AML-193 (cell line): ENCODE measurements at regions not wholly inside any gene's neighbourhood (a gene's known extent, or its start where the extent isn't known, plus 50 kb on each side); places are given as distances from the start of the nearest gene placed in this dataset.
"Not testable (repeated sequence)": the region's sequence is repeated elsewhere in the genome, so short reads cannot be mapped to it uniquely, and the experiment has no call there.

ENCODE experiments used
- DNase-seq, 2 experiments: peaks; one replicate each; lab custom pipeline; 2025; lab: John Stamatoyannopoulos, UW

DNA sequence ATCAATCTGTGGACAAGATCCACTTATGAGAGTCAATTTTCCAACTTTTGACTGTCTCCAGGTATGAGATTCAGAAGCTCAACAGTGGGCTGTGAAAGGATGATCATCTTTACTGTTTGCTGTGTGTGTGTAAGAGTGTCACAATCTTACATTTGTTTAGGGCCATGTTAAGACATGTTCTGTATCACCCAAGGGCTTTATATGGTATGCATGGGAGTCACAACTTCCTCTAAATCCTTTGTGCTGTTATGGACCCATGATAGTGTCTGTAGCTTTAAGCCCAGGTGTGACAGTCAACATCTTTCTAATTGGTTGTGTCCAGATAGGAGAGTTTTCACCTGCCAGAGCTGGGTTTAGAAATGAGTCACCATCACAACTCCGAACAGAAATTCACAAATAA is 70.2 kb downstream of the ZNF726 start:
- DNase-seq: not testable (repeated sequence)

DNA sequence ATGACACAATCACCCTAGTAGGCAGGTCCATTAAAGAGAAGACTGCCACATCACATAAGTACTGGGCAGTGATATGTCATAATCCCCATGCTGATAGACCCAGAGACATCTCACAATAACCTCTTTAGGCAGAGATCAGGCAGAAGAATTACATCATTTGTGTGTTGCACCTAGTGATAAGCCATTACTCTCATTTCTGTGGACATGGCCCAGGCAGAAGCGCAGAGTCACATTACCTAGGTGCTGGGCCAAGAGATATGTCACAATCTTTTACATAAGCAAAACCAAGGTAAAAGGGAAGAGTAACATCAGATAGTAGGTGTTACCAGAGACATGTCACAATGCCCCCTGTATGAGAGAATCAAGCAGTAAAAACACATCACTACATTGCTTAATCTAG is 71.9 kb downstream of the ZNF726 start:
- DNase-seq: no peak

GRCh38 chr19:23991170-23991569 is 76.5 kb downstream of the ZNF726 start:
- no peak for DNase-seq

- no peak for DNase-seq
These were observed 77.7 kb downstream of the ZNF726 start for GRCh38 chr19:23992348-23992747.

GRCh38 chr19:23993440-23993839 is 78.8 kb downstream of the ZNF726 start:
- DNase-seq: no peak

DNA sequence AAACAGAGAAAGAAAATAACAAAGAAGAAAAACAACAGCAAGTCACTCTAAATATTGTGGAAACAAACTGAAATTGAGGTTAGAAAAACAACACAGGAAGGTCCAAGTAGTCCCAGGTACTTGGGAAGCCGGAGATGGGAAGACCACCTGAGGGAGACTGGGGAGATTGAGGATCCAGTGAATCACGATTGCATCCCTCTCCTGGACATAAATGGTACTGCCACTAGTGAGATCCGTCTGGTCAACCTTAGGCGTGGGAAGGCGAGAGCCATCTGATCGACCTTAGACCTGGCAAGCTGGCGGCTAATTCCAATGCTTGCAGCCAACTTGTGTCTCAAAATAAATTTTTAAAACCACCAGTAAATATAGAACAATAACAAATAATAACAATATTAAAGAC is 81.9 kb downstream of the ZNF726 start:
- DNase-seq: peak in 1 of 2 experiments; percentile 2

- DNase-seq: no peak
These were observed 83.9 kb downstream of the ZNF726 start for GRCh38 chr19:23998568-23998967.

- DNase-seq: no peak
These were observed 85.3 kb downstream of the ZNF726 start for GRCh38 chr19:23999821-24000610.

- no peak for DNase-seq
These were observed 86.0 kb downstream of the ZNF726 start for GRCh38 chr19:24000656-24001055.

DNA sequence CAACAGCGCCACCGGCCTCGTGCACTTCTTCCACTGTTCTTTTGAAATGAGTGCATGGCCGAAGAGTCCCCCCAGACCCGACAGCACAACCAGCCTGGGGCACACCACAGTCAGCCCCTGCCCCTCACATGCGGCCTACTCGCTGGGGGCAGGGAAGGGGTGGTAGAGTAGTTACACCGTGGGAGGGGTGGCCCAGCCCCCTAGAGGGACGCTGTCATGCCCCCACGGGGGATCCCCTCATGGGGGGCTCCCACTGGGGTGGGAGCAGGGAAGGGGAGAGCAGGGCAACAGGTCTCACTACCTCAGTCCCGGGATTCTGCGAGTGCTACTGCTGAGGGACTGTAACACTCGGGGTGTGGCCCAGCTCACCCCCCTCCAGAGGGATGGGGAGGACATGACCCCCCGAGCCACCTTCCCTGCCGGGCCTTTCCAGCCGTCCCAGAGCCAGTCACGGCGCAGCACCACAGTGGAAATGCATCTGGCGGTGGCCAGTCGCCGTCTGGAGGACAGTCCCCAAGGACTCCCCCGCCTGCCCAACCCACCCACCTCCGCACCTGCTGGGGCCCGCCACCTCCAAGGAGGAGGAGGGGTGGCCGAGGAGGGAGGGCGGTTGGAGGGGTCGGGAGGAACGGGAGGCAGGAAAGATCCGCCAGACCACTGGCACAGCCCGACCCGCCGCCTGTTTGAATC is 84.6 kb upstream of the ZNF254 start:
- no peak for DNase-seq

- DNase-seq: no peak
These were observed 83.5 kb upstream of the ZNF254 start for GRCh38 chr19:24003537-24003936.

- DNase-seq: no peak
These were observed 82.8 kb upstream of the ZNF254 start for GRCh38 chr19:24004166-24004565.

DNA sequence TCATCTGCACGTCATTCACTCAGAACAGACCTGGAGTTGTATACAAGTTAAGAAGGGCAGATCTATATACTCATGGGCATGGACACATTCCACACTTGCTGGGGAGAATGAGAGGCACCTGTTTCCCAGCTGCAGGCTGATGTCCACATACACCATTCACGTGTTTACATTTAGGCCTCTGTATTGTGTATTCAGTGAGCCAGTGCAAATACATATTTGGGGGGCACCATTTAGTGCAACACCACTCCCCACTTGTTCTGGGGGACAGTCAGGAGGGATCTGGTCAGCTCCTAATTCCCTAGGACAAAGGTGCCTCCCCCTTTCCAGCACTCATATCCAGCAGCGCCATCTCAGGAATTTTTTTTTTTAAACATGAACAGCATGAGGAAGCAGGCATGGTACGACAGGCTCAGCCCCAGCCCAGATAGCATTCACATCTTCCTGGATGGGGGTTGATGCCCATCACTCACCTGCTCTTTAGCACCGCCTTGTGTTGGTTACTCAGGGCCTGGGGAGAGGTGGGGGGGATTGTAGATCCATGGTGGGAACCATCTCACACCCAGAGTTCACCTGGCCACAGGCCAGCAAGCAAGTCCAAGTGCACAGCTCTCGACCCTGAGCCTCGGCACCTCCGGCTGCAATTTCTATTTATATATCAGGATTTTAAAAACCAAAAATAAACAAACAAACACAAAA is 56.9 kb upstream of the ZNF254 start:
- no peak for DNase-seq

DNA sequence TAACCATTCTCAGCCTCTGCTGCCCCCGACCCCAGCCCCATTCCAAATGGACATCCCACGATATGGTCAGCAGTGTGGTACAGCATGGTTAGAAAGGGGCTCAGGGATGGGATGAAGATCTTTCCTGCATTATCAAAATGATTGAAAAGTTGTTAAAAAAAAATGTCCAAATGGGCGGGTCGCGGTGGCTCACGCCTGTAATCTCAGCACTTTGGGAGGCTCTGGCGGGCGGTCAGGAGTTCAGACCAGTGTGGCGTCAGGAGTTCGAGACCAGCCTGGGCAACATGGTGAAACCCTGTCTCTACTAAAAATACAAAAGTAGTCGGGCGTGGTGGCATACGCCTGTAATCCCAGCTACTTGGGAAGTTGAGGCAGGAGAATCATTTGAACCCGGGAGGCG is 54.3 kb upstream of the ZNF254 start:
- DNase-seq: no peak

DNA sequence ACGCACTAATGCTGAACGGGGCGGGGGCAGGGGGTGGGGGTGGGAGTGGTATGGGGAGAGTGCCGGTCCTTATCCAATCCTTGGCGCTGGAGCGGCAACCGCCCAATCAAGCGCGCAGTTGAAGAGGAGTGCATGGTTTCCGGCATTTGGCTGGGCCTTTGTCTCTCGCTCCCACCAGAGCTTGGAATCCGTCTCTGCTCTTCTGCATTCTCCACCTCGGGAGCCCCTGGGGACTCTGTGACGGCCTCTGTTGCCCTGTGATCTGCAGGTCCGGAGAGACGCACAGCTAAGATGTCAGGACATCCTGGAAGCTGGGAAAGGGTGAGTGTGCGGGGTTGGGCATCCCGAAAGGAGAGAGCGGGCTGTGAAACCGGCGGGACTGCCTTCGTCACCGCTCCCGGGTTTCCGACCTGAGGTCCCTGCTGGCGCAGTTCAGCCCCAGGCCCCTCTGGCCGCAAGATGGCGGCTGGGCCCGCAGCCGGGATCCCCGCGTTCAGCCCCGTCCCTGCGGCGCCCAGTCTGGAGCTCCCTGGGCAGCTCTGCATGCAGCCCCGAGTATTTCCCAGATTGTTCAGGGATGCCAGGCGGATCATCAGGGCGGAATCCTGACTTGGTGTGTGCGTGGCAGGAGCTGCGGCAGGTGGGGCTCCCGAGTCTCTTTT is 53.6 kb upstream of the ZNF254 start:
- peak; percentile 85 for DNase-seq

- DNase-seq: peak; percentile 23 to 31
These were observed 53.0 kb upstream of the ZNF254 start for GRCh38 chr19:24033963-24034342.

- DNase-seq: peak; percentile 34 to 43
These were observed 51.6 kb upstream of the ZNF254 start for GRCh38 chr19:24035261-24035880.
